ENCODE measurements at regions not wholly inside any gene's neighbourhood (a gene's known extent, or its start where the extent isn't known, plus 50 kb on each side); places are given as distances from the start of the nearest gene placed in this dataset.

DNA sequence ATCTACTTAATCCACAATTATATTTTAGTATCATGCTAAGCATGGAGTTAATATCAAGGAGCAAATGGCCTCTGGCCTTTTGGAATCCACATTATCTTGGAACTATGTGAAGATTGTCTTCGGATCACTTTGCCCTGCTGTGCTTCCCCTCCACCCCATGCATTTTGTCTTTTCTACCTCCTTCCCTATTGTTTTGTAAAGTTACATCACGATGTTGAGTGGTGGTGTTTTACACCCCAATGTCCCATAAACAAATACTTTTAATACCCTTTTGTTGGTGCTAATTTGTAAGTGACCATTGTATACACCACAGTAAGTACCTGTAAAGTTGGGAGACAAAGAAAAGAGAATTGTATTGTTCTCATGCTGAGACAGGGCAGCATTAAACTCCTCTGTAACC, 258.4 kb upstream of the ZNF717 start:
- TF ChIP-seq CTCF (IDR thresholded peaks at IDR 0.05; ENCODE audit: low read depth, low read length, missing control alignments), result no peak
- DNase-seq (ENCODE audit: extremely low read depth, low read depth), result no peak

DNA sequence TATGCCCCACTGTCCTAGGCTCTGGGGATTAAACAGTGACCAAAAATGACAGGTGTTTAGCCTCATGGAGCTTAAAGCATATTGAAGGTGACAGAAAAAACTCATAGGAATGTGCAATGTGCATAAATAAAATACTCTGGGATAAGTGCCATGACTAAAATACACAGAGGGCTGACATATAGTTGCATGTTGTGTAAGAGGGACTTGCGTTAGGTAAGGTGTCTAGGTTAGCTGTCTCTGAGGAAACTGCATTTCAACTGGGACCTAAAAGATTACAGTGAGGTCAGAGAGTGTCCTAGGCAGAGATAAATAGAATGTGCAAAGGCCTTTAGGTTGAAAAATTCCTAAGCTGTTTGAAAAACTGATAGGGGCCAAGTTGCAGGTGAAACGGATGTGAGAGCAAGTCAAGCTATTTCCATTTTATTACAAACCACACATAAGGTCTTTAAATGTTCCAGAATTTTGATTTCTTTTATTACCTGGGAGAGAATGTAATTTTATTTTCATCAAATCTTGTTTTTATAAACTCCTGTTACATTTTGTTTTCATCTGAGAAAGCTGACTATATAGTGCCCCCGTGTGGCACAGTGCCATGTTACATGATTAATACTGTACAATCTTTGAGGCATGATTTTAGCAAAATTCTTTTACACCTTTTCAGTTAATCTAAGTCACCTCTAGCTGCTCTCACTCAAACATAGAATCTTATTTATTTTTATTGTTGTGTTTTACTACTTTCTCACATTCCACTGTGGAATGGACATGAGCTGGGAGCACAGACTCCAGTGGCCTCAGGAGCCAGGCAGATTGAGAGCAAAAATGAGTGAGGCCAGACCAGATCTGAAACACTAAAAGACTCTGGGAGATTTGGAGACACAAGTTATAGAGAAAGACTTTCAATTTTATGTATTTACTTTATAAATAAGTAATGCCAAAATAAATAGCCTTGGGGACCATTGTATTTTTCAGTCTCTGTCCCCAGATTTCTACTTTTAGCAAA, 259.6 kb upstream of the ZNF717 start:
- no peak for DNase-seq (ENCODE audit: extremely low read depth, low read depth)
- no peak overlapping the region for H3K4me3 ChIP-seq (replicated peaks; ENCODE audit: low read depth, low read length)
- TF ChIP-seq CTCF (IDR thresholded peaks at IDR 0.05; ENCODE audit: low read depth, low read length, missing control alignments), result no peak

More for the DNA sequence above, 258.4 kb upstream of the ZNF717 start:
- H3K4me3 ChIP-seq (replicated peaks; ENCODE audit: low read depth, low read length), result no peak overlapping the region

- TF ChIP-seq CTCF (IDR thresholded peaks at IDR 0.05; ENCODE audit: low read depth, low read length, missing control alignments), result no peak
- H3K4me3 ChIP-seq (replicated peaks; ENCODE audit: low read depth, low read length), result no peak overlapping the region
- no peak for DNase-seq (ENCODE audit: extremely low read depth, low read depth)
Observed at GRCh38 chr3:76047368-76047767, 262.0 kb upstream of the ZNF717 start.

DNA sequence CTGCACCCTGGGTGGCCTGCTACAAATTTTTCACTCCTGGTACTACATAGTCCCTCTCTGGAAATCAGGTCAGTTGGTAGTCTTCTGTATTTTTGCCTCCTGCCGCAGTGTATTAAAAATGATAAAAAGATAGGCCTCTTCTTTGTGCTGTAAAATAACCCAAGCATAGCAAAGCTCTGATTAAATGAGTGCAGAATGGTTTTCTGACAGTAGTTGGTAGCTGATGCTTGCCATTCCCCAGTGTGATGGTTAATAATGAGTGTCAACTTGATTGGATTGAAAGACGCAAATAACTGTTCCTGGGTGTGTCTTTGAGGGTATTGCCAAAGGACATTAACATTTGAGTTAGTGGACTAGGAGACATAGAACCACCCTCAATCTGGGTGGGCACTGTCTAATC, 264.4 kb upstream of the ZNF717 start:
- DNase-seq (ENCODE audit: extremely low read depth, low read depth), result no peak
- no peak for TF ChIP-seq CTCF (IDR thresholded peaks at IDR 0.05; ENCODE audit: low read depth, low read length, missing control alignments)
- no peak overlapping the region for H3K4me3 ChIP-seq (replicated peaks; ENCODE audit: low read depth, low read length)

DNA sequence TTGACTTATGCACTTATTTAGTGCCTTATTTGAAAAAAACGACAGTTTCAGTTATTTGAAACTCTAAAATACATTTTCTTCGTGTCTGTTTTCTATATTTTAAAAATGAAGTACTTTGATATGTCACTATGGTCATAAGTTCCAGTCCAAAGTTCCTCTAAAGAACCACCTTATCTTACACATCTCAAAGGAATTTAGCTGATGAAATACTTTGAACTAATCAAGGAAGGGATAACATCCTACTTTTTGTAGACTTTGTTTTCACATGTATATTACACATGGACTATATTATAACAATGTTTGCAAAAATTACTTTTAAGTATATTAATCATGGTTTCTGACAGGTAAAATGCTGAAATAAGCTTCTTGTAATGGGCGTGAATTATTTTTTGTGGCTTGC, 265.8 kb upstream of the ZNF717 start:
- DNase-seq (ENCODE audit: extremely low read depth, low read depth), result no peak
- no peak overlapping the region for H3K4me3 ChIP-seq (replicated peaks; ENCODE audit: low read depth, low read length)
- no peak for TF ChIP-seq CTCF (IDR thresholded peaks at IDR 0.05; ENCODE audit: low read depth, low read length, missing control alignments)

DNA sequence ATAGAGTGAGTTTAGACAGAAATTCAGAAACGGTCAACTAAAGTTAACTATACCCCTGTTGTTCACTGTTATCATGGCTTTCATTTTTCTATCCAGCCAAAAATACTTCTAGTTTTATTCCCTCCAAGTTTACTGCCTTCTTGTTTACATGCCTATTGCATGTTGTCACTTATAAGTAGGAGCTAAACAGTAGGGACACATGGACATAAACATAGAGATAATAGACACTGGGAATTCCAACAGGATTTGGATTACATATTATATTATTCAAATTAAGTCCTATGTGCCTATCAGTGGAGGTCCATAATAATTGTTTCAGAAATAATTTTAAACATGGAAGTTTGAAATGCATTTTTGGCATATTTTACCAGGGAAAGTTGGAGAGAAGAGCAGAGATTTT, 269.1 kb upstream of the ZNF717 start:
- DNase-seq (ENCODE audit: extremely low read depth, low read depth), result no peak
- TF ChIP-seq CTCF (IDR thresholded peaks at IDR 0.05; ENCODE audit: low read depth, low read length, missing control alignments), result no peak
- H3K4me3 ChIP-seq (replicated peaks; ENCODE audit: low read depth, low read length), result no peak overlapping the region
